Esophagus (tissue), 2 donors: ENCODE measurements at regions not wholly inside any gene's neighbourhood (a gene's known extent, or its start where the extent isn't known, plus 50 kb on each side); places are given as distances from the start of the nearest gene placed in this dataset.

Experiments
- H3K27ac ChIP-seq, 2 donors: one replicate each; pipeline ENCODE4 v1.5.1; 2013; ENCODE audit warnings: low read depth in 2 of 2, mild to moderate bottlenecking in 2 of 2, inconsistent platforms in 1 of 2, low read length in 1 of 2, moderate library complexity in 1 of 2
- H3K27me3 ChIP-seq, 2 donors: one replicate each; pipeline ENCODE4 v1.6.1; 2013; ENCODE audit warnings: low read length in 2 of 2, control low read depth in 1 of 2, mild to moderate bottlenecking in 1 of 2; ENCODE audit not compliant: insufficient read depth in 2 of 2, control insufficient read depth in 1 of 2
- H3K36me3 ChIP-seq, 2 donors: one replicate each; pipeline ENCODE4 v1.6.1; 2013; ENCODE audit warnings: low read length in 1 of 2; ENCODE audit not compliant: control insufficient read depth in 2 of 2, insufficient read depth in 2 of 2
- H3K4me1 ChIP-seq, 2 donors: one replicate each; pipeline ENCODE4 v1.6.1; 2013; ENCODE audit warnings: low read length in 1 of 2; ENCODE audit not compliant: control insufficient read depth in 2 of 2, insufficient read depth in 2 of 2
- H3K4me3 ChIP-seq, 2 donors: one replicate each; pipeline ENCODE4 v1.5.1; 2013; ENCODE audit warnings: low read length in 2 of 2, mild to moderate bottlenecking in 2 of 2, low read depth in 1 of 2, moderate library complexity in 1 of 2
- H3K9me3 ChIP-seq, 2 donors: one replicate each; pipeline ENCODE4 v1.6.1; 2013; ENCODE audit warnings: mild to moderate bottlenecking in 2 of 2, low read depth in 1 of 2, low read length in 1 of 2, moderate library complexity in 1 of 2; ENCODE audit not compliant: control insufficient read depth in 2 of 2, insufficient read depth in 1 of 2
- WGBS, 2 donors: extraction: QIAGEN DNeasy Blood & Tissue Kit; methylation state at CpG; one replicate each; pipeline ENCODE4 v1.1.7; 2013; 5-methylcytosine and 5-hydroxymethylcytosine counted together
- donor health status: healthy with polysubstance abuse.
- donor health status: Bipolar disorder and iron deficiency.

GRCh38 chr3:25214034-25214433, 214.0 kb upstream of the RARB start:
- no peak overlapping the region for H3K4me3 ChIP-seq
- no peaks in the 10 kb centered on the region for H3K36me3 ChIP-seq
- H3K27ac ChIP-seq: no peak overlapping the region
- no peaks in the 10 kb centered on the region for H3K9me3 ChIP-seq
- H3K27me3 ChIP-seq: no peaks in the 10 kb centered on the region
- H3K4me1 ChIP-seq: no peaks in the 10 kb centered on the region
- WGBS, 2 donors: 72% methylated on average over 2 of the region's 2 CpGs

- no peaks in the 10 kb centered on the region for H3K27me3 ChIP-seq
- H3K27ac ChIP-seq: no peak overlapping the region
- H3K36me3 ChIP-seq: no peaks in the 10 kb centered on the region
- H3K4me1 ChIP-seq: no peaks in the 10 kb centered on the region
- no peak overlapping the region for H3K4me3 ChIP-seq
- no peaks in the 10 kb centered on the region for H3K9me3 ChIP-seq
These were observed 209.7 kb upstream of the RARB start for GRCh38 chr3:25218362-25218761.

GRCh38 chr3:25226747-25227146, 201.3 kb upstream of the RARB start:
- Histone ChIP-seq H3K9me3 (no peaks in the 10 kb centered on the region), H3K4me1 (no peaks in the 10 kb centered on the region), H3K27ac (no peak overlapping the region), H3K27me3 (no peaks in the 10 kb centered on the region), H3K36me3 (no peaks in the 10 kb centered on the region), H3K4me3 (no peak overlapping the region)
- WGBS, 2 donors: 63 to 66% methylated on average over 1 of the region's 1 CpG

GRCh38 chr3:25229586-25229985, 198.5 kb upstream of the RARB start:
- Histone ChIP-seq H3K4me3 (no peak overlapping the region), H3K36me3 (no peaks in the 10 kb centered on the region), H3K9me3 (no peaks in the 10 kb centered on the region), H3K4me1 (no peaks in the 10 kb centered on the region), H3K27ac (no peak overlapping the region), H3K27me3 (no peaks in the 10 kb centered on the region)
- 39 to 41% methylated on average over 2 of the region's 2 CpGs for WGBS, 2 donors

- no peaks in the 10 kb centered on the region for H3K9me3 ChIP-seq
- no peaks in the 10 kb centered on the region for H3K27me3 ChIP-seq
- no peaks in the 10 kb centered on the region for H3K4me1 ChIP-seq
- no peaks in the 10 kb centered on the region for H3K36me3 ChIP-seq
- H3K4me3 ChIP-seq: no peak overlapping the region
- no peak overlapping the region for H3K27ac ChIP-seq
- 10 to 13% methylated on average over 1 of the region's 1 CpG for WGBS, 2 donors
These were observed 193.0 kb upstream of the RARB start for GRCh38 chr3:25235031-25235430.

GRCh38 chr3:25235466-25235865, 192.6 kb upstream of the RARB start:
- Histone ChIP-seq H3K9me3 (no peaks in the 10 kb centered on the region), H3K4me3 (no peak overlapping the region), H3K36me3 (no peaks in the 10 kb centered on the region), H3K27ac (no peak overlapping the region), H3K27me3 (no peaks in the 10 kb centered on the region), H3K4me1 (no peaks in the 10 kb centered on the region)
- WGBS, 2 donors: 88 to 93% methylated on average over 2 of the region's 2 CpGs

GRCh38 chr3:25237602-25238001, 190.5 kb upstream of the RARB start:
- Histone ChIP-seq H3K4me3 (no peak overlapping the region), H3K9me3 (no peaks in the 10 kb centered on the region), H3K36me3 (no peaks in the 10 kb centered on the region), H3K4me1 (no peaks in the 10 kb centered on the region), H3K27me3 (no peaks in the 10 kb centered on the region), H3K27ac (no peak overlapping the region)
- 75 to 85% methylated on average over 1 of the region's 1 CpG for WGBS, 2 donors

GRCh38 chr3:25239042-25239441, 189.0 kb upstream of the RARB start:
- no peaks in the 10 kb centered on the region for H3K36me3 ChIP-seq
- 91 to 92% methylated on average over 1 of the region's 1 CpG for WGBS, 2 donors
- H3K9me3 ChIP-seq: no peaks in the 10 kb centered on the region
- H3K27ac ChIP-seq: no peak overlapping the region
- H3K27me3 ChIP-seq: no peaks in the 10 kb centered on the region
- no peaks in the 10 kb centered on the region for H3K4me1 ChIP-seq
- H3K4me3 ChIP-seq: no peak overlapping the region

- peaks cover 2 to 7% of the 10 kb centered on the region in 2 donors for H3K9me3 ChIP-seq
- H3K4me1 ChIP-seq: no peaks in the 10 kb centered on the region
- H3K36me3 ChIP-seq: no peaks in the 10 kb centered on the region
- no peak overlapping the region for H3K4me3 ChIP-seq
- 75 to 82% methylated on average over 5 of the region's 5 CpGs for WGBS, 2 donors
- H3K27ac ChIP-seq: no peak overlapping the region
- H3K27me3 ChIP-seq: no peaks in the 10 kb centered on the region
These were observed 181.2 kb upstream of the RARB start for GRCh38 chr3:25246913-25247312.

GRCh38 chr3:25252291-25252690, 175.8 kb upstream of the RARB start:
- Histone ChIP-seq H3K4me1 (no peaks in the 10 kb centered on the region), H3K27me3 (no peaks in the 10 kb centered on the region), H3K9me3 (peaks cover 2% of the 10 kb centered on the region in 2 donors), H3K27ac (no peak overlapping the region), H3K36me3 (no peaks in the 10 kb centered on the region), H3K4me3 (no peak overlapping the region)
- 79 to 80% methylated on average over 1 of the region's 1 CpG for WGBS, 2 donors
